ENCODE measurements at regions not wholly inside any gene's neighbourhood (a gene's known extent, or its start where the extent isn't known, plus 50 kb on each side); places are given as distances from the start of the nearest gene placed in this dataset.

- Histone ChIP-seq H3K36me3 (ENCODE audit: insufficient read depth, low read length, poor library complexity, severe bottlenecking) (no peaks in the 10 kb centered on the region), H3K4me3 (ENCODE audit: low read depth, low read length, poor library complexity, severe bottlenecking) (no peak overlapping the region), H3K9me3 (ENCODE audit: low read depth, low read length, poor library complexity, severe bottlenecking) (no peaks in the 10 kb centered on the region), H3K4me1 (ENCODE audit: insufficient read depth, low read length, poor library complexity, severe bottlenecking) (no peaks in the 10 kb centered on the region), H3K27ac (ENCODE audit: low read depth, low read length, poor library complexity, severe bottlenecking) (no peak overlapping the region), H3K27me3 (replicated peaks; ENCODE audit: insufficient read depth, low read depth, low read length, poor library complexity) (peaks cover 66% of the 10 kb centered on the region)
- ChIA-PET POLR2A (ENCODE audit: low non-redundant PET) (no interaction called here), CTCF (no interaction called here)
- TF ChIP-seq EZH2 (IDR thresholded peaks at IDR 0.05; ENCODE audit: borderline replicate concordance, low read depth, low read length, poor library complexity, severe bottlenecking) = no peak
- no peak for TF ChIP-seq CTCF (conservative IDR thresholded peaks at IDR 0.05; ENCODE audit: low read depth, low read length)
- no peak for DNase-seq (ENCODE audit: low spot score)
- no TSS peak for BruUV-seq (replicated peaks)
- intact Hi-C loops (cut with micrococcal nuclease; ENCODE audit: unreplicated experiment) = no loop called here
Observed at GRCh38 chr9:79287708-79288290, 284.0 kb upstream of the TLE4 start.

GRCh38 chr9:79289856-79290255 lies 281.9 kb upstream of the TLE4 start:
- Histone ChIP-seq H3K27me3 (replicated peaks; ENCODE audit: insufficient read depth, low read depth, low read length, poor library complexity) (peaks cover 84% of the 10 kb centered on the region), H3K9me3 (ENCODE audit: low read depth, low read length, poor library complexity, severe bottlenecking) (no peaks in the 10 kb centered on the region), H3K4me3 (ENCODE audit: low read depth, low read length, poor library complexity, severe bottlenecking) (no peak overlapping the region), H3K27ac (ENCODE audit: low read depth, low read length, poor library complexity, severe bottlenecking) (no peak overlapping the region), H3K4me1 (ENCODE audit: insufficient read depth, low read length, poor library complexity, severe bottlenecking) (no peaks in the 10 kb centered on the region), H3K36me3 (ENCODE audit: insufficient read depth, low read length, poor library complexity, severe bottlenecking) (no peaks in the 10 kb centered on the region)
- no peak for DNase-seq (ENCODE audit: low spot score)
- ChIA-PET POLR2A (ENCODE audit: low non-redundant PET) (no interaction called here), CTCF (no interaction called here)
- TF ChIP-seq EZH2 (IDR thresholded peaks at IDR 0.05; ENCODE audit: borderline replicate concordance, low read depth, low read length, poor library complexity, severe bottlenecking) = no peak
- TF ChIP-seq CTCF (conservative IDR thresholded peaks at IDR 0.05; ENCODE audit: low read depth, low read length) = no peak
- intact Hi-C loops (cut with micrococcal nuclease; ENCODE audit: unreplicated experiment) = no loop called here
- BruUV-seq (replicated peaks) = no TSS peak

- BruUV-seq (replicated peaks) = no TSS peak
- intact Hi-C loops (cut with micrococcal nuclease; ENCODE audit: unreplicated experiment) = no loop called here
- Histone ChIP-seq H3K27ac (ENCODE audit: low read depth, low read length, poor library complexity, severe bottlenecking) (no peak overlapping the region), H3K4me3 (ENCODE audit: low read depth, low read length, poor library complexity, severe bottlenecking) (no peak overlapping the region), H3K36me3 (ENCODE audit: insufficient read depth, low read length, poor library complexity, severe bottlenecking) (no peaks in the 10 kb centered on the region), H3K4me1 (ENCODE audit: insufficient read depth, low read length, poor library complexity, severe bottlenecking) (no peaks in the 10 kb centered on the region), H3K9me3 (ENCODE audit: low read depth, low read length, poor library complexity, severe bottlenecking) (no peaks in the 10 kb centered on the region), H3K27me3 (replicated peaks; ENCODE audit: insufficient read depth, low read depth, low read length, poor library complexity) (peaks cover 78% of the 10 kb centered on the region)
- TF ChIP-seq EZH2 (IDR thresholded peaks at IDR 0.05; ENCODE audit: borderline replicate concordance, low read depth, low read length, poor library complexity, severe bottlenecking) (no peak), CTCF (conservative IDR thresholded peaks at IDR 0.05; ENCODE audit: low read depth, low read length) (peak; percentile 36; the same call in 1 of the 2 replicates)
- POLR2A ChIA-PET (ENCODE audit: low non-redundant PET) = no interaction called here
- no peak for DNase-seq (ENCODE audit: low spot score)
- CTCF ChIA-PET = no interaction called here
Observed at GRCh38 chr9:79292731-79293280, 279.0 kb upstream of the TLE4 start.

Measured in A673 (cell line).